ENCODE measurements at regions not wholly inside any gene's neighbourhood (a gene's known extent, or its start where the extent isn't known, plus 50 kb on each side); places are given as distances from the start of the nearest gene placed in this dataset.
A peak's percentile ranks its signal among the peaks of the same experiment; 100 is the strongest.

DNA sequence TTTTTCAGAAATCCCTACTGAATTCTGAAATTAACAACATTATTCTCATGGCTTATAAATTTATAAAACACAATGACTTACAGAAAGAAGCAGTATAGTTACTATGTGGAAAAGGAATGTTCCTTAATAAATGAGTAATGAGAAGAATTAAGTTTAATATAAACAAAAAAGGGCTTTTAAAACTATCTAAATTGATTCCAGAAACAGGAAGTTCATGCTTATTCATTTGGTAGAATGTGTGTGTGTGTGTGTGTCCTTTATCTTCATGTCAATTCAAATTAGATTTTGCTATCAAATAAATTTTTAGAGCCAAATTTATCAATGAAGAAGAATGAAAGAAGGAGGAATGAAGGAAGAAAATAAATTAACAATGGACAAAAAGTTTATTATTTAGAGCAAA is 440.8 kb upstream of the LRRTM4 start:
- TF ChIP-seq, protein P1, sequence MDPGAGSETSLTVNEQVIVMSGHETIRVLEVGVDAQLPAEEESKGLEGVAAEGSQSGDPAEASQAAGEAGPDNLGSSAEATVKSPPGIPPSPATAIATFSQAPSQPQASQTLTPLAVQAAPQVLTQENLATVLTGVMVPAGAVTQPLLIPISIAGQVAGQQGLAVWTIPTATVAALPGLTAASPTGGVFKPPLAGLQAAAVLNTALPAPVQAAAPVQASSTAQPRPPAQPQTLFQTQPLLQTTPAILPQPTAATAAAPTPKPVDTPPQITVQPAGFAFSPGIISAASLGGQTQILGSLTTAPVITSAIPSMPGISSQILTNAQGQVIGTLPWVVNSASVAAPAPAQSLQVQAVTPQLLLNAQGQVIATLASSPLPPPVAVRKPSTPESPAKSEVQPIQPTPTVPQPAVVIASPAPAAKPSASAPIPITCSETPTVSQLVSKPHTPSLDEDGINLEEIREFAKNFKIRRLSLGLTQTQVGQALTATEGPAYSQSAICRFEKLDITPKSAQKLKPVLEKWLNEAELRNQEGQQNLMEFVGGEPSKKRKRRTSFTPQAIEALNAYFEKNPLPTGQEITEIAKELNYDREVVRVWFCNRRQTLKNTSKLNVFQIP (CRISPR knock-in tag; IDR thresholded peaks at IDR 0.05; ENCODE audit: borderline replicate concordance, low read depth) = no peak
- TF ChIP-seq TCF4 (CRISPR knock-in tag; IDR thresholded peaks at IDR 0.05; ENCODE audit: borderline replicate concordance) (peak; percentile 81), ISL1 (CRISPR knock-in tag; IDR thresholded peaks at IDR 0.05) (peak; percentile 73), ARNTL (CRISPR knock-in tag; IDR thresholded peaks at IDR 0.05; ENCODE audit: borderline replicate concordance, low read depth) (no peak), GLIS3 (CRISPR knock-in tag; IDR thresholded peaks at IDR 0.05) (no peak), ZNF565 (CRISPR knock-in tag; conservative IDR thresholded peaks at IDR 0.05; ENCODE audit: low read depth) (no peak)
- TF ChIP-seq, protein P2, sequence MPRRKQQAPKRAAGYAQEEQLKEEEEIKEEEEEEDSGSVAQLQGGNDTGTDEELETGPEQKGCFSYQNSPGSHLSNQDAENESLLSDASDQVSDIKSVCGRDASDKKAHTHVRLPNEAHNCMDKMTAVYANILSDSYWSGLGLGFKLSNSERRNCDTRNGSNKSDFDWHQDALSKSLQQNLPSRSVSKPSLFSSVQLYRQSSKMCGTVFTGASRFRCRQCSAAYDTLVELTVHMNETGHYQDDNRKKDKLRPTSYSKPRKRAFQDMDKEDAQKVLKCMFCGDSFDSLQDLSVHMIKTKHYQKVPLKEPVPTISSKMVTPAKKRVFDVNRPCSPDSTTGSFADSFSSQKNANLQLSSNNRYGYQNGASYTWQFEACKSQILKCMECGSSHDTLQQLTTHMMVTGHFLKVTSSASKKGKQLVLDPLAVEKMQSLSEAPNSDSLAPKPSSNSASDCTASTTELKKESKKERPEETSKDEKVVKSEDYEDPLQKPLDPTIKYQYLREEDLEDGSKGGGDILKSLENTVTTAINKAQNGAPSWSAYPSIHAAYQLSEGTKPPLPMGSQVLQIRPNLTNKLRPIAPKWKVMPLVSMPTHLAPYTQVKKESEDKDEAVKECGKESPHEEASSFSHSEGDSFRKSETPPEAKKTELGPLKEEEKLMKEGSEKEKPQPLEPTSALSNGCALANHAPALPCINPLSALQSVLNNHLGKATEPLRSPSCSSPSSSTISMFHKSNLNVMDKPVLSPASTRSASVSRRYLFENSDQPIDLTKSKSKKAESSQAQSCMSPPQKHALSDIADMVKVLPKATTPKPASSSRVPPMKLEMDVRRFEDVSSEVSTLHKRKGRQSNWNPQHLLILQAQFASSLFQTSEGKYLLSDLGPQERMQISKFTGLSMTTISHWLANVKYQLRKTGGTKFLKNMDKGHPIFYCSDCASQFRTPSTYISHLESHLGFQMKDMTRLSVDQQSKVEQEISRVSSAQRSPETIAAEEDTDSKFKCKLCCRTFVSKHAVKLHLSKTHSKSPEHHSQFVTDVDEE (CRISPR knock-in tag; IDR thresholded peaks at IDR 0.05) = peak; percentile 65; the same call in 1 of the 2 replicates
- no peak for ATAC-seq

DNA sequence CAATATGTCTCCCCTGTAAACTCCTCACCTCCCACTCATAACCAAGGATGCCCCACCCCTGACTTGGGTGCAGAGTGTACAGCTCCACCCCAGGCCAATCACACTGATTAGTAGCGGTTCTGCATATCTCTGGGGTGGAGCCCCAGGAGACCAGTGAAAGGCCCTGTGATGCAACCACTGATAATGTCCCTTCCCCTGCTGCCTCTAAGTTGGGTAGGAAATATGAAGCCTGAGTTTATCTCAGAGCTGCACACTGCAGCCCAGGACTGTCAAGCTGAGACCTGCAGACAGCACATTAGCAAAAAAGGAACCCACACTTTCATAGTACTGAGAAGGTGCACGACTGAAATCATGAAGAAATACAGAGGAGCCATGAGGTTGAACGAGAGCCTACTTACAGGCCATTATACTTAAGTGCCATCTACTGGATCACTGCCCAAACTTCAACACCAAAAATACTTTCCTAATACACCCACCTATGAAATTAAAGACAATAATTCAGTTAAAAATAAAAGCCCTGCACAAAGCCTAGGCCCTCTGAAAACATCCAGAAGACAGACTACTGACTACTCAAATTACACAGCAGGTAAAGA is 455.4 kb upstream of the LRRTM4 start:
- no peak for ATAC-seq
- TF ChIP-seq TOX (CRISPR knock-in tag; IDR thresholded peaks at IDR 0.05; ENCODE audit: borderline replicate concordance) = no peak
- TF ChIP-seq, protein P3, sequence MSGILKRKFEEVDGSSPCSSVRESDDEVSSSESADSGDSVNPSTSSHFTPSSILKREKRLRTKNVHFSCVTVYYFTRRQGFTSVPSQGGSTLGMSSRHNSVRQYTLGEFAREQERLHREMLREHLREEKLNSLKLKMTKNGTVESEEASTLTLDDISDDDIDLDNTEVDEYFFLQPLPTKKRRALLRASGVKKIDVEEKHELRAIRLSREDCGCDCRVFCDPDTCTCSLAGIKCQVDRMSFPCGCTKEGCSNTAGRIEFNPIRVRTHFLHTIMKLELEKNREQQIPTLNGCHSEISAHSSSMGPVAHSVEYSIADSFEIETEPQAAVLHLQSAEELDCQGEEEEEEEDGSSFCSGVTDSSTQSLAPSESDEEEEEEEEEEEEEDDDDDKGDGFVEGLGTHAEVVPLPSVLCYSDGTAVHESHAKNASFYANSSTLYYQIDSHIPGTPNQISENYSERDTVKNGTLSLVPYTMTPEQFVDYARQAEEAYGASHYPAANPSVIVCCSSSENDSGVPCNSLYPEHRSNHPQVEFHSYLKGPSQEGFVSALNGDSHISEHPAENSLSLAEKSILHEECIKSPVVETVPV (CRISPR knock-in tag; IDR thresholded peaks at IDR 0.05) = no peak
- TF ChIP-seq, protein P1 (CRISPR knock-in tag; IDR thresholded peaks at IDR 0.05; ENCODE audit: borderline replicate concordance, low read depth) = no peak
- TF ChIP-seq ZNF8 (CRISPR knock-in tag; IDR thresholded peaks at IDR 0.05) = no peak

DNA sequence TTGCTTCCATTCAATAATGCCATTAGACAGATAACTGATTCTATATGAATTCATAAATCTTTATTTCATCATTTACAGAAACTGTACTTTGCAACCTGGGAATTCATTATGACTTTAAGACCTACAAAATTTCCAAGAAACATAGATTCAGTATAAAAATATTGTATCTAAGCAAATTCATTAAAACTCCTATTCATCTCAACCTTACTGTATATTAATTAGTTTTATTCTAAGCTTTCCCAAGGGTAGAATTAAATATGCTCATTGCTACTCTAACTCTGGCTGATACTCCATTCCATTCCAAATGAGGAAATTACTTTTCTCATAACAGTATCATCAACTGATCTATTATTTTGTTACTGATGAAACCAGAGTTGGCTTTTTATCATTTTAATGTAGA is 473.0 kb upstream of the LRRTM4 start:
- no peak for TF ChIP-seq CSDC2 (CRISPR knock-in tag; IDR thresholded peaks at IDR 0.05)
- TF ChIP-seq ESRRG (CRISPR knock-in tag; IDR thresholded peaks at IDR 0.05) = no peak
- no peak for TF ChIP-seq RARB (CRISPR knock-in tag; IDR thresholded peaks at IDR 0.05)
- TF ChIP-seq, protein P4, sequence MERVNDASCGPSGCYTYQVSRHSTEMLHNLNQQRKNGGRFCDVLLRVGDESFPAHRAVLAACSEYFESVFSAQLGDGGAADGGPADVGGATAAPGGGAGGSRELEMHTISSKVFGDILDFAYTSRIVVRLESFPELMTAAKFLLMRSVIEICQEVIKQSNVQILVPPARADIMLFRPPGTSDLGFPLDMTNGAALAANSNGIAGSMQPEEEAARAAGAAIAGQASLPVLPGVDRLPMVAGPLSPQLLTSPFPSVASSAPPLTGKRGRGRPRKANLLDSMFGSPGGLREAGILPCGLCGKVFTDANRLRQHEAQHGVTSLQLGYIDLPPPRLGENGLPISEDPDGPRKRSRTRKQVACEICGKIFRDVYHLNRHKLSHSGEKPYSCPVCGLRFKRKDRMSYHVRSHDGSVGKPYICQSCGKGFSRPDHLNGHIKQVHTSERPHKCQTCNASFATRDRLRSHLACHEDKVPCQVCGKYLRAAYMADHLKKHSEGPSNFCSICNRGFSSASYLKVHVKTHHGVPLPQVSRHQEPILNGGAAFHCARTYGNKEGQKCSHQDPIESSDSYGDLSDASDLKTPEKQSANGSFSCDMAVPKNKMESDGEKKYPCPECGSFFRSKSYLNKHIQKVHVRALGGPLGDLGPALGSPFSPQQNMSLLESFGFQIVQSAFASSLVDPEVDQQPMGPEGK (CRISPR knock-in tag; IDR thresholded peaks at IDR 0.05; ENCODE audit: borderline replicate concordance) = no peak
- no peak for TF ChIP-seq PPARA (CRISPR knock-in tag; IDR thresholded peaks at IDR 0.05; ENCODE audit: borderline replicate concordance)
- no peak for TF ChIP-seq ZNF8 (CRISPR knock-in tag; IDR thresholded peaks at IDR 0.05)
- TF ChIP-seq, protein P5, sequence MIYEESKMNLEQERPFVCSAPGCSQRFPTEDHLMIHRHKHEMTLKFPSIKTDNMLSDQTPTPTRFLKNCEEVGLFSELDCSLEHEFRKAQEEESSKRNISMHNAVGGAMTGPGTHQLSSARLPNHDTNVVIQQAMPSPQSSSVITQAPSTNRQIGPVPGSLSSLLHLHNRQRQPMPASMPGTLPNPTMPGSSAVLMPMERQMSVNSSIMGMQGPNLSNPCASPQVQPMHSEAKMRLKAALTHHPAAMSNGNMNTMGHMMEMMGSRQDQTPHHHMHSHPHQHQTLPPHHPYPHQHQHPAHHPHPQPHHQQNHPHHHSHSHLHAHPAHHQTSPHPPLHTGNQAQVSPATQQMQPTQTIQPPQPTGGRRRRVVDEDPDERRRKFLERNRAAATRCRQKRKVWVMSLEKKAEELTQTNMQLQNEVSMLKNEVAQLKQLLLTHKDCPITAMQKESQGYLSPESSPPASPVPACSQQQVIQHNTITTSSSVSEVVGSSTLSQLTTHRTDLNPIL (CRISPR knock-in tag; IDR thresholded peaks at IDR 0.05; ENCODE audit: low read depth) = no peak
- ATAC-seq = no peak

DNA sequence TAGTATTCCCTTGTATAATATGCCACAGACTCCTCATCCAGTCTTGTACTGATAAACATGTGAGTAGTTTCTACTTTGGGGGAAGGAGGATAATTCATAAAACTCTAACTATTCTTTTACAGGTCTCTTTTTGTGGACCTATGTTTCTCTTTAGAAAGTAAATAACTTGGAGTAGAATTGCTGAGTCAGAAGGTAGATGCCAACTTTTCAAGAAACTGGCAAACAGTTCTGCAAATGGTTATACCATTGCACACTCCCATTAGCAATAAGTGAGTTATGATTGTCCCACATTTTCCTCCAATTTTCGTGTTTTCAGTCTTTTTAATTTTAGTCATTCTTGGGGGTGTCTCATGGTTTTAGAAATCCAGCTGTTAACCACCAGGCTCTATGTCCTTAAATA is 477.2 kb upstream of the LRRTM4 start:
- TF ChIP-seq GLIS3 (CRISPR knock-in tag; IDR thresholded peaks at IDR 0.05) (no peak), CSDC2 (CRISPR knock-in tag; IDR thresholded peaks at IDR 0.05) (no peak)
- TF ChIP-seq, protein P4 (CRISPR knock-in tag; IDR thresholded peaks at IDR 0.05; ENCODE audit: borderline replicate concordance) = no peak
- no peak for ATAC-seq

Data from SK-N-SH treated with all-trans-retinoic acid at 6 μM for 48 hours (cell line).